GM12875 (cell line): ENCODE measurements at regions not wholly inside any gene's neighbourhood (a gene's known extent, or its start where the extent isn't known, plus 50 kb on each side); places are given as distances from the start of the nearest gene placed in this dataset.

ENCODE experiments used
- H3K4me3 ChIP-seq: one replicate; pipeline ENCODE4 v1.5.1; 2011; ENCODE audit warnings: low read depth, low read length, control low read depth
- CTCF ChIP-seq: IDR thresholded peaks from 2 replicates; pipeline ENCODE4 v1.5.1; 2011; ENCODE audit warnings: low read depth, mild to moderate bottlenecking, control low read depth, inconsistent platforms, low read length, moderate library complexity, borderline replicate concordance; ENCODE audit not compliant: insufficient read depth

- H3K4me3 ChIP-seq = no peak overlapping the region
- TF ChIP-seq CTCF = no peak
These were observed 1084.5 kb downstream of the NR2F1-AS1 start for GRCh38 chr5:92496545-92496944.

GRCh38 chr5:92494508-92494907 is 1086.5 kb downstream of the NR2F1-AS1 start:
- TF ChIP-seq CTCF = no peak
- H3K4me3 ChIP-seq = no peak overlapping the region

- TF ChIP-seq CTCF = no peak
These were observed 1088.1 kb downstream of the NR2F1-AS1 start for GRCh38 chr5:92492908-92493307.

GRCh38 chr5:92484484-92484883 is 1096.5 kb downstream of the NR2F1-AS1 start:
- no peak overlapping the region for H3K4me3 ChIP-seq
- TF ChIP-seq CTCF = no peak

More at GRCh38 chr5:92492908-92493307, 1088.1 kb downstream of the NR2F1-AS1 start:
- no peak overlapping the region for H3K4me3 ChIP-seq

GRCh38 chr5:92472981-92473566 is 1090.0 kb upstream of the ARRDC3 start:
- TF ChIP-seq CTCF = no peak
- no peak overlapping the region for H3K4me3 ChIP-seq

GRCh38 chr5:92471861-92472260 is 1088.7 kb upstream of the ARRDC3 start:
- no peak overlapping the region for H3K4me3 ChIP-seq
- TF ChIP-seq CTCF = no peak

- TF ChIP-seq CTCF = peak; percentile 55
- H3K4me3 ChIP-seq = no peak overlapping the region
These were observed 1087.7 kb upstream of the ARRDC3 start for GRCh38 chr5:92470770-92471169.
